ENCODE measurements at regions not wholly inside any gene's neighbourhood (a gene's known extent, or its start where the extent isn't known, plus 50 kb on each side); places are given as distances from the start of the nearest gene placed in this dataset.

DNA sequence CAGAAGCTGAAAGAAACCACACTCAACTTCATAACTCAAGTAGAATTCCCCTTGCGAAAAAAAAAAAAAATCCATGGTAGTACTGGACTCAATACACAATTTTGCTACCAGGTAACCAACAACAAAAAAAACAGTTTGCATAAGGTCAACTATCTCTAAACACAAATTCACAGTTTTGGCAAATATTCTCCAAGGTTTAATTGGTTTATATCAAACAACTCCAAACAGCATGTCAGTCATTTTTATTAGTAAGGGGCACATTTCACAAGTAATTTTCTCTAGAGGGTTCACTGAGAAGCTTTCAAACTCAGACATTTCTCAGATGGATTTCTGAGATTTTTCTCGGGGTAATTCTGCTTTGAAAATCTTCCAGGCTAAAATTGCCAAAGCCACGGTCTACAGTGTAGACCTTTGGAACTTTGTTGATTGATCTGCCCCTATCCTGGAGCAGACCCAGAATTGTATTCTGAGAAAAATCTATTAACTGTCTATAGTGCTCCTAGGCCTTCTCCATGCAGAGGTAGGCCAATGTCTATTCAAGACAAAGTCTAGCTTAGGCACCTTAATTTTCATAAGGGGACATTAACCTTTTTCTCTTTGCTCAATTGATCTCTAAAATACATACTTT is 73.7 kb upstream of the NFKB1 start:
- CTCF ChIA-PET (ENCODE audit: low intra/inter-chr PET ratio, low total read pairs): no interaction called here
- no peak overlapping the region for H3K4me2 ChIP-seq (ENCODE audit: low read depth, low read length)
- in situ Hi-C loops (cut with HindIII; ENCODE audit: extremely low pct_ligation_motif_present, low pct_unique_long_range_greater_than_20kb): no loop called here
- WGBS (ENCODE audit: low lambda C conversion rate): 34% methylated on average over 3 of the region's 3 CpGs
- H3K27ac ChIP-seq (ENCODE audit: extremely low read length, insufficient read depth, low read length): no peak overlapping the region
- H3K9ac ChIP-seq (ENCODE audit: insufficient read depth, low read depth, low read length): no peak overlapping the region
- TF ChIP-seq ONECUT2 (CRISPR knock-in tag; IDR thresholded peaks at IDR 0.05): peak; percentile 50; the same call in 1 of the 2 replicates
- peak; percentile 60; the same call in 1 of the 2 replicates for TF ChIP-seq KAT2B (IDR thresholded peaks at IDR 0.05; ENCODE audit: borderline replicate concordance, low read depth, low read length)
- TF ChIP-seq MBD4 (IDR thresholded peaks at IDR 0.05; ENCODE audit: borderline replicate concordance, low read length): no peak
- no peak for TF ChIP-seq STAT5B (CRISPR knock-in tag; IDR thresholded peaks at IDR 0.05)
- TF ChIP-seq BCL6 (CRISPR knock-in tag; IDR thresholded peaks at IDR 0.05): peak; percentile 91
- no peak for TF ChIP-seq ZNF296 (CRISPR knock-in tag; conservative IDR thresholded peaks at IDR 0.05)
- TF ChIP-seq SPEN (CRISPR knock-in tag; IDR thresholded peaks at IDR 0.05; ENCODE audit: low read depth): no peak
- TF ChIP-seq GATAD2A (CRISPR knock-in tag; IDR thresholded peaks at IDR 0.05): 0 out of 2 replicates have a peak, but pooled peaks have one; percentile 15
- TF ChIP-seq, protein P1, sequence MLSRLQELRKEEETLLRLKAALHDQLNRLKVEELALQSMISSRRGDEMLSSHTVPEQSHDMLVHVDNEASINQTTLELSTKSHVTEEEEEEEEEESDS (CRISPR knock-in tag; IDR thresholded peaks at IDR 0.05; ENCODE audit: borderline replicate concordance): no peak
- TF ChIP-seq KDM4B (CRISPR knock-in tag; IDR thresholded peaks at IDR 0.05): no peak
- no peaks in the 10 kb centered on the region for H3K36me3 ChIP-seq (replicated peaks in 1 of 2; ENCODE audit: control insufficient read depth in 1 of 2, insufficient read depth in 2 of 2, low read length in 2 of 2)
- no TSS peak for BruUV-seq (replicated peaks)
- H3K4me1 ChIP-seq (ENCODE audit: insufficient read depth, low read length): peaks cover 18% of the 10 kb centered on the region
- no peak for DNase-seq (ENCODE audit: low spot score)
- peak; percentile 78 for ATAC-seq
- H3K4me3 ChIP-seq (replicated peaks in 1 of 3; ENCODE audit: insufficient read depth in 1 of 3, low read depth in 2 of 3, low read length in 3 of 3): no peak overlapping the region
- FAIRE-seq: peak; percentile 15
- H3K9me3 ChIP-seq (ENCODE audit: low read length): no peaks in the 10 kb centered on the region; the same call in 1 of the 2 replicates
- no peaks in the 10 kb centered on the region for H3K79me2 ChIP-seq (ENCODE audit: insufficient read depth, low read length)
- no peak overlapping the region for H2AFZ ChIP-seq (ENCODE audit: low read length)
- intact Hi-C loops (cut with micrococcal nuclease; ENCODE audit: unreplicated experiment): no loop called here
- POLR2A ChIA-PET: no interaction called here
- no peaks in the 10 kb centered on the region; a peak in 1 of 5 replicates for H3K27me3 ChIP-seq (ENCODE audit: control insufficient read depth in 1 of 2, insufficient read depth in 2 of 2, low read length in 2 of 2)
- no peaks in the 10 kb centered on the region for H4K20me1 ChIP-seq (ENCODE audit: insufficient read depth, low read length)

DNA sequence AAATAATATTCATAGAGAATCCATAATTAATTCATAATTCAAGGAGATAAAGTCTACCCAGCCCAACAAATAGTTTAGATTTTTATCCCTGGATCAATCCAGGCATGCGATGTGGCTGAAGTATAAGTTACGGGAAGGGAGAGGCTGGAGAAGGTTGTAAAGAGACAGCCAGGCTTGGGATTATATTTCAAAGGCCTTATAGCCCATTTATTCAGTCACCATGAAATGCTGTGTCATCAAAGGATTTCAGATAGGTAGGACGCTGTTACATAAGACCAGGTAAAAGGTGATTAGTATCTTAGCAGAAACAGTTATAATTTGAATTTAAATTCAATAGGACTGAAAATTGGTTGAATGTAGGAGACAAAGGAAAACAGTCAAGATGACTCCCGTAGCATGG is 73.0 kb upstream of the NFKB1 start:
- H3K4me1 ChIP-seq (ENCODE audit: insufficient read depth, low read length): peaks cover 18% of the 10 kb centered on the region
- BruUV-seq (replicated peaks): no TSS peak
- ATAC-seq (no peak), FAIRE-seq (no peak), DNase-seq (ENCODE audit: low spot score) (no peak)
- ChIA-PET POLR2A (no interaction called here), CTCF (ENCODE audit: low intra/inter-chr PET ratio, low total read pairs) (no interaction called here)
- no peaks in the 10 kb centered on the region for H3K79me2 ChIP-seq (ENCODE audit: insufficient read depth, low read length)
- intact Hi-C loops (cut with micrococcal nuclease; ENCODE audit: unreplicated experiment) (no loop called here), in situ Hi-C loops (cut with HindIII; ENCODE audit: extremely low pct_ligation_motif_present, low pct_unique_long_range_greater_than_20kb) (no loop called here)
- no peak overlapping the region for H3K27ac ChIP-seq (ENCODE audit: extremely low read length, insufficient read depth, low read length)
- no peak overlapping the region for H3K9ac ChIP-seq (ENCODE audit: insufficient read depth, low read depth, low read length)
- no peak overlapping the region for H2AFZ ChIP-seq (ENCODE audit: low read length)
- TF ChIP-seq CBFB (CRISPR knock-in tag; IDR thresholded peaks at IDR 0.05): no peak
- TF ChIP-seq MAFK (conservative IDR thresholded peaks at IDR 0.05 in 1 of 2, IDR thresholded peaks at IDR 0.05 in 1 of 2; ENCODE audit: low read length in 2 of 2): peak in 1 of 2 experiments; percentile 23; a peak in 2 of 4 replicates
- H3K36me3 ChIP-seq (replicated peaks in 1 of 2; ENCODE audit: control insufficient read depth in 1 of 2, insufficient read depth in 2 of 2, low read length in 2 of 2): no peaks in the 10 kb centered on the region
- no peaks in the 10 kb centered on the region; a peak in 1 of 5 replicates for H3K27me3 ChIP-seq (ENCODE audit: control insufficient read depth in 1 of 2, insufficient read depth in 2 of 2, low read length in 2 of 2)
- no peak overlapping the region for H3K4me2 ChIP-seq (ENCODE audit: low read depth, low read length)
- no peaks in the 10 kb centered on the region; the same call in 1 of the 2 replicates for H3K9me3 ChIP-seq (ENCODE audit: low read length)
- H4K20me1 ChIP-seq (ENCODE audit: insufficient read depth, low read length): no peaks in the 10 kb centered on the region
- 97% methylated on average over 4 of the region's 4 CpGs for WGBS (ENCODE audit: low lambda C conversion rate)
- H3K4me3 ChIP-seq (replicated peaks in 1 of 3; ENCODE audit: insufficient read depth in 1 of 3, low read depth in 2 of 3, low read length in 3 of 3): no peak overlapping the region

All from HepG2 (cell line).